Inflammatory macrophage treated with lipopolysaccharide for 1 hour (primary cell): ENCODE measurements at regions not wholly inside any gene's neighbourhood (a gene's known extent, or its start where the extent isn't known, plus 50 kb on each side); places are given as distances from the start of the nearest gene placed in this dataset.

ENCODE experiments used
- DNase-seq, 2 donors: peaks; one replicate each; pipeline ENCODE4 v3.0.0-alpha.2; 2020 to 2022

- DNase-seq, result no peak
These were observed 1020.6 kb downstream of the BCL11A start for GRCh38 chr2:59532808-59533207.

- no peak for DNase-seq
These were observed 1023.2 kb downstream of the BCL11A start for GRCh38 chr2:59530258-59530657.

DNA sequence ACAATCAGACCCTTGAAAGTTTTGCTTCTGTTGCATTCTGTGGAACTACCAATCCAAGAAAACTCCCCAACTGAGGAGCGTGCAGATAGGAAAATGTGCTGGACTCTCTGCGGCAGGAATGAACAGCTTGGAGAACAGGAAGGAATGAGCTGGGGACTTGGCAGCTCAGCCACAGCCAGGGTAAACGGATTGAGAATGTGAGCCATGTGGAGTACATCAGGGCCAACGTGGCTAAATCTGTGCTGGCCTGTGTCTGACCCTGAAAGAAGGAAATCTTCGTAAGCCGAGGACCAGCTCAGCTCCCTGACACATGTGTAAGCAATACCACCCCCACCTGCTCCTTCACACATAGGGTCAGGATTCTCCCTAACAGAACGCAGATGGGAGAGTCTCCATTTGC, 1023.7 kb downstream of the BCL11A start:
- DNase-seq, result no peak

- no peak for DNase-seq
These were observed 1024.9 kb downstream of the BCL11A start for GRCh38 chr2:59528525-59528924.

- DNase-seq, result no peak
These were observed 1050.5 kb downstream of the BCL11A start for GRCh38 chr2:59502981-59503380.

GRCh38 chr2:59490994-59491393, 1062.5 kb downstream of the BCL11A start:
- no peak for DNase-seq

- no peak for DNase-seq
These were observed 1063.3 kb downstream of the BCL11A start for GRCh38 chr2:59490192-59490591.

GRCh38 chr2:59484673-59485072, 1068.8 kb downstream of the BCL11A start:
- DNase-seq, result no peak

GRCh38 chr2:59463426-59463825, 1090.0 kb downstream of the BCL11A start:
- DNase-seq, result no peak

- DNase-seq, result no peak
These were observed 1090.8 kb downstream of the BCL11A start for GRCh38 chr2:59462422-59463197.

DNA sequence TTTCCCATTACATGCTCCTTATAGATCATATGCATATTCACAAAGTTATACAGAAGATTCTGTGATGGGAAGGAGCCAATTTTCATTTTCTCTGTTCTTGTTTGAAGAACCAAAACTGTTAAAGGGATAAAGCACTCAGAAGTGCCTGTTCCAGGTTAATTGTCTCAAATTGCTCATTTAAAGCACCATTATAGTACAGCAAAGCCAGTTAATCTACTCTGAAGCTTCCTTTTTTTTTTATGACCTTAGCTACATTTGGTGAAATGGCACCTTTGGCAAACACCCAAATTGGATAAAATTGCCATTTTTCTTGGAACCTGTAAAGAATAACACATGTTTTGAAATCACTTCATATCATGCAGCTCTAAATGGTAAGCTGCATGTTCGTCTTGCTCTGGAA, 1092.3 kb downstream of the BCL11A start:
- no peak for DNase-seq

- no peak for DNase-seq
These were observed 1094.7 kb downstream of the BCL11A start for GRCh38 chr2:59458800-59459199.

DNA sequence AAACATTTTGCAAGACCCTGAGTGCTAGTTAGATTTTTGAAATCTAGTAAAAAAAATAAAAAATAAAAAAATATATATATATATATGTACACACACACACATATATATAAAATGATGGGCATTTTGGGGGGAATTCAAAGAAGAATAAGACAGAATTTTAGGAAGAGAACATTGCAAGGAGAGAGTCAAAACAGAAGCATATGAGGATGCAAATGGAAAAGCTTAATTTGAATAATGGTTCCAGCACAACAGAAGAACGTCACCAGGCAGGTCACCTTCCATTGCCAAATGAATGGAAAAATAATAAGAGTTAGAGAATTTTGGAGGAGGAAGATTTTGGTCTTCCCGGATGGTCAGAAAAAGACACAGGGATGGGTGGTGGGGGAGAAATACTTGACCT, 1097.2 kb downstream of the BCL11A start:
- no peak for DNase-seq

DNA sequence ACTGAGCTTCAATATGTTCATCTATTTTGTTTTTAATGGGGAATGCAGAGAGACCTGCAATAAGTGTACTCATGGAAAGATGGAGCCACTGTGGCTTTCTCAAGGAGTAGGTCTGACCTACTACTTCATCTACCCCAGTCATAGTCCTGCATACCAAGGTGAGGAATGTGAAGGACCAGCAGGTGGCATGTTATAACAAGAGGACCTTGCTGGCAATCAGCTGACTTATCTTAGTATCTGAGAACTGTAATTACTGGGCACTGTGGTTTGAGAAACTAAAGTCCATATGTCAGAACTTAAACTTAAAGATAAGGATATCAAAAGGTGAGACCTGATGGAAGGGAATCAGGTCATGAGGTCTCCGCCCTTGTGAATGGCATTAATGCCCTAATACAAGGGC, 1104.2 kb downstream of the BCL11A start:
- DNase-seq, result no peak

- no peak for DNase-seq
These were observed 1113.0 kb downstream of the BCL11A start for GRCh38 chr2:59440491-59440890.

- no peak for DNase-seq
These were observed 1117.8 kb downstream of the BCL11A start for GRCh38 chr2:59435635-59436034.

DNA sequence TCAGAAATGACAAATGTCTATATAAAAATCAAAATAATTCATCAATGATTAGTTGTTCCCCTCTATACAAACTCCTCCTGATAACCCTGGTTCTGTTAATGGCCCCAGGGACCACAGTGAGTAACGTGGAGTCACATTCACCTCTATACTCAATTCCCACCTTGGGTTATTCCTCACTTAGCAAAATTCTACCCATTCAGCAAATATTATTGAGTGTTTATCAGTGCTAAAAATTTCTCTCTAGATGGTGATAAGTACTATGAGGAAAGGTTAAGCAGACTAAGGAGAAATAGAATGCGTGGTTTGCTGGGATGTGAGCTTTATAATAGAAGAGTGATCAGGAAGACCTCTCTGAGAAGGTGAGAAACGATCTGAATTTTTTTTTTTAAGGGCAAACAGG, 1124.5 kb downstream of the BCL11A start:
- no peak for DNase-seq

- DNase-seq, result no peak
These were observed 1125.5 kb downstream of the BCL11A start for GRCh38 chr2:59427980-59428379.

DNA sequence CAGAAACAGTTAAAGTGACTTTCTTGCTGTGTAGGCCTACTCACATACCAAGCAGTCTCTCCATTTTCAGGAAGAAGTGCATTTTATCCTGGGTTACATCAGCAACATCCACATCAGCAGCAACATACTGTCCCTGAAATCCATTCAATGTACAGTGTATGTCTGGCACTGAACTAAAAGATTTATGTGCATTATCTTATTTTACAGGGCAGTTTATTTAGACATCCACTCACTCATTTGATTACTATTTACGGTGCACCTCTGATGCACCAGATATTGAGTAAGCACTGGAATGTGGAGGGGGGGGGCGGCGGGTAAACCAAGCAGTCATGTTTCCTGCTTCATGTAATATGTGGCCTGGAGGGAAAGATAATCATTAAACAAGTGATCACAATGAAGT, 1128.2 kb downstream of the BCL11A start:
- no peak for DNase-seq

- DNase-seq, result no peak
These were observed 1139.5 kb downstream of the BCL11A start for GRCh38 chr2:59413751-59414570.

- no peak for DNase-seq
These were observed 1154.3 kb downstream of the BCL11A start for GRCh38 chr2:59399126-59399525.

DNA sequence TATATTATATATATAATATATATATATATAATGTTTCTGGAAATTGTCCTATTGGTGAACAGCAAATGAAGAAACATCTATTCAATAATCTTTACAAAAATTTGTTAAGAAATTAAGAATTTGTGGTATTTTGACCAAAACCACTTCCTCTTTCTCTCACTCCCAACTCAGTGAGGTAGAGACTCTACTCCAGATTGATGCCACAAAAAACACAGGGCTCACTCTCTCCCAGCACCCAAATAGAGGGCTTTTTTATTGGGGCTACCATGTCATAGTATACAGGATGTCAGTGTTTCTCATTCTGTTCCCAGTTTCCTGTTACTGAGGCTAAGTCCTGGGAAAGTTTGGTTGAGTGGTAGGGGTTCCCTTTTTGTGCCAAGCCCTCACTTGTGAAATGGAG, 1155.4 kb downstream of the BCL11A start:
- DNase-seq, result no peak

DNA sequence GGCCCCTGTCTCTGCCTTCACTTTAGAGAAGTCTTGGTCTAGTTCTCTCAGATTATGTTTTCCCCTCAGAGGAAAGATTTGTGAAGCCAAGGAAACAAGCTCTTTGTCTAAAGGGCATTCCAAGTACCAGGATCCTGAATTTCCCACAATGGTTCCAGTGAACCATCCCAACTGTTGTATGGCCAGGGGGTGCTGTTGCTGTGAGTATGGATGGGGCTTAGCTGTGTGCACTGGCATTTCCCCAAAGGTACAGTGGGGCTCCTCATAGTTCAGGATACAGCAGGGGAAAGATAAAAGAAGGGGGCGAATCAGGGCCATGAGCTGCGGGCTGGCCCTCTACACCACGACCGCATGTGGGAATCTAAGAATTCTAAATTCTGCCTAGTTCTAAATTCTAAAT, 1154.0 kb upstream of the FANCL start:
- no peak for DNase-seq

GRCh38 chr2:59391896-59392295, 1150.8 kb upstream of the FANCL start:
- DNase-seq, result no peak
